DMS 273 (cell line): ENCODE measurements at regions not wholly inside any gene's neighbourhood (a gene's known extent, or its start where the extent isn't known, plus 50 kb on each side); places are given as distances from the start of the nearest gene placed in this dataset.

Source experiments
- DNase-seq: peaks from one replicate; lab custom pipeline; 2025; ENCODE audit not compliant: unreplicated experiment; lab: John Stamatoyannopoulos, UW

DNA sequence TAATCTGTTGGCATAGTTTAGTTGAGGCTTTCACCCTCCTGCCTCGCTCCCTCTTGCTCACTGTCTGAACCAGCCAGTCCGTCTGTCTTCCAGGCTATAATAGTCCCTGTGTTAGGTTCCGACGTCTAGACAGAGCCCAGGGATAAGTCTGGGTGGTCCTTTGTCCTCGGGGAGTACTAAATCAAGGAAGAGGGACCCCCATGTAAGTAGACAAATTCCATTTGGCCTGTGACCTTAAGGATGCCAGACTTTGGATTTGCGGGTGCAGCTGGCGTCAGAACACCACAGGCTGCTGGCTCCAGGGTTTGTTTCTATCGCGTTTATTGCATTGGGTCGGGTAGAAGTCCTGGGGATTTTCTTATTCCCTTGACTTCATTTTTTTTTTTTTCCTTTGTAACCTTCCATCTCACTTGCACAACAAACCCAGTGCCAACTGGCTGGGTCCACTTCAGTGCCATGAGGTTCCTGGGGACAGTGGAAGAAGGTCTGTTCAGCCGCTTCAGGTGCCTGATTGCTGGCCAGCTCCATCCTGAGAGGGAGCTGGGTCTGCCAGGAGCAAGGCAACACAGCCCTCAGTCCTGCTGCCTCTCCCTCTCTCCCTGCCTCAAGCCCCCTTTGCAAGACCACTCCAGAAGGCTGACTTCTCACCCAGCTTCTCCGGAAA, 95.4 kb upstream of the KLHL25 start:
- peak; percentile 84 for DNase-seq

DNA sequence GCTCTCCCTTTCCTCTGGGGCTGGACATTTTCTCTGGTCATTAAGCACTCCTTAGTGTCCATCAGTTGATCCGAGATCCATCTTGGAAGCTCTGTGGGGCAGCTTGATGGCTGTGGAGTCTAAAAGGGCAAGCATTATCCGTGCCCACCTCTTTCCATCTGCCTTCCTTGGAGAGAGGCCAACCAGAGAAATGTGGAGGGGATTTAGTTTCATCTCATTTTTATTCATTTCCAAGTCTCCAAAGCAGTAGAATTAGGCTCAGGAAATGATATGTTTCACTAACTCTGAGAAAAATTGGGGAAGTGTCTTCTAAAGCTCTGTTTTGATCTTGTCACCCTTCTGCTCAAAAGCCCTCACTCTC, 95.9 kb upstream of the KLHL25 start:
- DNase-seq: peak; percentile 90

DNA sequence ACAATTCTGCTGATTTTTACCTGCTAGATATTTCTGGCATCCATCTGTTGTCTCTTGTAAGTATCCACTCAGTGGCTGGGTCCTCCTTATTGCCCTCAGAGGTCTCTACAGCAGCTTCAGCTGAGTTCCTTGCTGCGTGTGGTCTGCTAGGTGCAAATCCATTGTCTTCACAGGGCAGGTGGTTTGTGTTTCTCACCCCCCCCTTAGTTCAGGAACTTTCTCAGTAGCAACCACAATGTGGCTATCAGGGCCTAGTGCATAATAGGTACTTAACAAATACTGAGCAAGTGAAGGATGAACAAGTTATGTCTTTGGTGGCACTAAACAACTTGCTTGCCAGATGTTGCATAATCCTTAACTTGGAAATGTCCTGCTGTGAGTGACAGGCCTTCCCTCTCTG, 96.7 kb upstream of the KLHL25 start:
- peak; percentile 49 for DNase-seq

DNA sequence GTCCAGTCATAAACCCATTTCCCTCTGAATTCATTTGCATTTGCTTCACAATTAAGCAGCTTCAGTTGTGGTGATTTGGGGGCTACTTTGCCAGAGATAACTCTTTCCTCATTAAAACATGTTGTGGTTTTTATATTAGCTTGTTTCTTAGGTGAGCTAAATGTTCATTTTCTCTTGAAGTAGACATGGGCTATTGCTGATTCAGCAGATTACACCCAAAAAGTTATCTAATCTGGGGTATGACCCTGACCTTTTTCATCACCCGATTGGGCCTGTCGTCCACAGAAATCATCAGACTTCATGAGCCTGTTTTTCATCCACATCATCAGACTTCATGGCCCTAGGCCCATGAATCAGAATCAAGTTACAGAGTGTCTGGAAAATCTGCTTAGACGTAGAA, 97.5 kb upstream of the KLHL25 start:
- DNase-seq: no peak

DNA sequence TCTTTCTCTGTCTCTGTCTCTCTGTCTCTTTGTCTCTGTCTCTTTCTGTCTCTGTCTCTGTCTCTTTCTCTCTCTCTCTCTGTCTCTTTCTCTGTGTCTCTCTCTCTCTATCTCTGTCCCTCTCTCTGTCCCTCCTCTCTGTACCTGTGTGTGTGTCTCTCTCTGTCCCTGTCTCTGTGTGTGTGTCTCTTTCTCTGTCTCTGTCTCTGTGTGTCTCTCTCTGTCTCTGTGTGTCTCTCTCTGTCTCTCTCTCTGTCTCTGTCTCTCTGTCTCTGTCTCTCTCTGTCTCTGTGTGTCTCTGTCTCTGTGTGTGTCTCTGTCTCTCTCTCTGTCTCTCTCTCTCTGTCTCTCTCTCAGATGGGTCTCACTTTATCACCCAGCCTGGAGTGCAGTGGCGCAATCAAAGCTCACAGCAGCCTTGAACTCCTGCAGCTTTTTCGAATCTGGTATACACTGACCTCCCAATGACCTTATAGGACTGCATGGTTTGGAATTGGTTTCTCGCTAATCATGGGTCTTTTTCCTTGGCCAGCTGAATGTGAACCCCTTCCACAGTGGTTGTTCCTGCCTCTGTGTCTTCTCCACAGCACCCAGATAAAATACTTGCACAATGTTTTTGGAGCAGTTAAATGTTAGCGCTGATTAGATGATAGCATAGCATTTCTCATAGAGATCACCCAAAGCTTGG, 102.6 kb upstream of the KLHL25 start:
- DNase-seq: peak; percentile 30

DNA sequence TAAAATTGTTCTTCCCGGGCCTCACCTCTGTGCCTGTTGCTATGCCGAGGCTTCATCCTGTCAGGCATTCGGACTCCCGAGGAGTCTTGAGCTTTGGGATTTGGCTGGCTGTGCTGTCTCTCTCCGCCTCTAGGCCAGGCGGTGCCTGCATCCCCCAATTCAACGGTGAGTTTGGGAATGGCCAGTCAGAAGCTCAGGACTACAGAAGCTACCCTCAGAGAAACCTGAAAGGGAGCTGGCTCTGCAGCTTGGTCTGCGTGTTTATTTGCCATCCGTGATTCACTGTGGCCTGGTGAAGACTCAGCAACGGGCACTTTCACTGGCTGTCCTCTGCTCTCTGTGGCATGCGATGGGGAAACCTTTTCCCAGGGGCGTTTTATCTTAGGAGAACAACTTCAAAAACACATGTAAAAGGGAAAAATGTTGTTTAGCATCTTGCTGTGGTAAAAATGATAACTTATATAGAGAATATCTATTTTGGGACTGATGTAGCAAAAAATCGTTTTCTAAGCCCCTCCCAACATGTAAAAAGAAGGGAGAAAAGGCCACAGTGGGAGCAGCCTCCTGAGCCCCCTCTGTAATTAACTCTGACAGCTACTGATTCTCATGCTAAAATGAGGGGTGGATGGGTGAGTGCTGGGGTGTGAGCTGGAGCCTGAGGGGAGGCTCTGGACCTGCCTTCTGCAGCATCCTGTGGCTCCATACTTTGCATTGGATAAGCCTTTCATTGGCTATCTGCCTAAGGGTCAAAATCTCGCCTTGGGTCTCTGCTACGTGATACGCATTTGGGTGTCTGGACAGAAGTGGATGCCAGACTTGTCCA, 103.4 kb upstream of the KLHL25 start:
- peak; percentile 31 for DNase-seq

DNA sequence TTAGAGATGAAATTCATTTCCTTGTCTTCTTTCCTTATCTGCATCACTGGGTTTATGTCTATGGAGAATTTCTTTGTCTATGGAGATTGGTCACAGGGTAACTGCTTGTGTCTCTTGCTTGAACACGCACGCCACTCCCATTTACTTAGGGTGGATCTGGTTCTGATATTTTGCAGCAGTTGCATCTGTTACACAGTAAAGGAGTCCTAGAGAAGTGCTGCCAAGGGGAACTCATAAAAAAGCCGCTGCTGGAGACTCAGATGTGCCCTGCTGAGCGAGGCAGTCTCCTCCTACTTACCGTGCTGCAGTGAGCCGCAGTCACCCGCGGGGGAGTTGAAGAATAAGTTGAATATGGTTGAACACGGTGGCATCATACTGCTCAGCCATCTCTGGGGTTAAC, 105.2 kb upstream of the KLHL25 start:
- peak; percentile 88 for DNase-seq

DNA sequence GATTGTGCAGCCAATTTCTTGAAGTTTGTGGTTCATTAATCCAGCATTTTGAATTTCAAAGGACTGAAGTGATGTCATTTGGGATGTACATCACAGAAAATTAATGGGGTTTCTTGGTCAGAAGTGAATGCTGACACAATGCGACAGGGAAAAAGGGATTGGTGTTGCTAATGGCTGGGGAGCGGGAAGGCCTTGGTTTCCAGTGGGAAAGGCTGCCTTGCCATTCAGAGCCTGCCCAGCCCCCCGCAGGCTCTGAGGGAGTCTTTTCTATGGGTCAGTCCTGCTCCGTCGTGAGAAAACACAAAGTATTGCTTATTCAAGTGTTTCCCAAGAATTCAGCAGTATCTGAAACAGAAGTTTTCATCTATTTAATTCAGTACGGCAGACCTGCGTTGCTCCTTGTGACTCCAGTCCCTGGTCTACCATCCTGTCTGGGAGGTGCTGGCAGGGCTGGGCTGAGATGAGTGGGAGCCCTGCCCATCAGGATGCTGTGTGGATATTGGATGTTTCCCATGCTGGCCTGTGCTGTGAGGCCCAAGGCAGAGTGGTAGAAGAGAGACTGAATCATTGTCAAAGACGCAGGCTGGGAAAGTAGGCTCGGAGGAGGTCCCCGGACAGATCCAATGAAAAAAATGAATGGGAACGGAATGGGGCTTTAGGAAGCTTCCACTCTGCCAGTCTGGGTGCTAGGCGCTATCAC, 111.2 kb upstream of the KLHL25 start:
- DNase-seq: no peak

DNA sequence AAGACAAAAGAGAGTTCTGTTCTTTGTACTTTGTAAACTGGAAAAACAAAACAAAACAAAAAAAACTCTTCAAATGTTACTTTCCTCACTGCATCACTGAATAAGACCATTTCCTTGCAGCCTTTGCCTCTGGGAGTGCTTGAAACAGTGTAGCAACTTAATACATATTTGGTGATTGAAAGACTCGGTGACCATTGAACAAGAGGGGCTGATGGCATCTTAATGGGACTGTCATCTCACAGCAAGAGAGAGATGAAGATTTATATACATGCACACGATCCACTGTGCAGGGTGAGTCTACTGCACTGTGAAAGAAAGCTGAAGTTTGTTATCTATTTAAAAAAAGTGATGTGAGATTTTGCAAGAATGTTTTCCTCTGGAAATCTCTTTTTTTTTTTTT, 111.9 kb upstream of the KLHL25 start:
- no peak for DNase-seq

DNA sequence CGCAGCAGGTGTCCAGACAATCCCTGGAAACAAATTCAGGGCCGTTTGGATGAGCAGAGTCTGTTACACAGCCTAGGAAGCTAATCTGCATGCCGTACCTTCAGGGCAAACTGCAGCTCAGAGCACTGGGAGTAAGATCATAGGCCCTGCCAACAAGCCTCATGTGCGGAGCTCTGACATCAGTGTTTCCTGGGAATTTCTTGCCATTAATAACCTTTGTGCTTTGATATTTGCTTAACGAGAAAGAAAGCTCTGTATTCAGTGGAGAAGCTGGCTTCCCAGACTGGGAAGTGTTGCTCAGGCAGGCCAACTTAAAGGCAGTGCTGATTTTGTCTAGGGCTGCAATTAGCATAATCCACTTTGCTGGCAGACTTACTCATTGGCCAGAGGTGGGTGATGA, 116.1 kb upstream of the KLHL25 start:
- DNase-seq: peak; percentile 42

DNA sequence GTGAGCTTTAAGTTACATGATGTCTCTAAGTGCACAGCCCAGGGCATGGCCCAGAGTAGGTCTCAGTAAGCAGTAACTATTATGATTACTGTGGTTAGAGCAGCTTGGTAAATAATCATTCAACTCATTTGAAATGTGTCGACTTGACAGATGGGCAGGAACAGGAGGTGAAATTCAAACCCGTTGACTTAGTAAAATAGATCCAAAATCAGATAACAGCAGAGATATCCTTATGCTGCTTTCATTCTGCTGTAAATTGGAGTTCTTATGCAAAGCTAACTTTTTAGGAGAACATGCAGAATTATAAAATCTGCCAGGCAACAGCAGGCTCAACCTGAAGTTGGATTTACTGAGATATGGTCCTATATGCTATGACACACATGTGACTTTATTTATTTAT, 118.7 kb upstream of the KLHL25 start:
- peak; percentile 93 for DNase-seq

DNA sequence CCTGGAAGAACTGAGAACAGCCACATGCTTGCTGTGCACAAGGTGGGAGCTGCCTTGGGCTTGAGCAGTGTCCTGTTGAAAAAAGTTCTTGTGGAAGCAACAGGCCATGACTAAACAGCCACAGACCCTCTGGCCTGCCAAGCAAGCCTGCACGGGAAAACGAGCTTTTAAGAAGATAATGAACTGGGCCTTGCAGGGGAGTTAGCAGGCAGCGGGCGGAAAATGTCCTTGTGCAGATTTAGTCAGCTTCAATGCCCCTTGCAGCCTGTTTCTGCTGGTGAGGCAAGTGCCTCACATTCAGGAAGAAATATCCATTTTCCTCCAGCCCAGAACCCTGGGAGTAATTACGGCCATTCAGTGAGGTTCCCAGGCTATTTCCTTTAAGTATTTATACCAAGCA, 126.2 kb upstream of the KLHL25 start:
- peak; percentile 19 for DNase-seq

DNA sequence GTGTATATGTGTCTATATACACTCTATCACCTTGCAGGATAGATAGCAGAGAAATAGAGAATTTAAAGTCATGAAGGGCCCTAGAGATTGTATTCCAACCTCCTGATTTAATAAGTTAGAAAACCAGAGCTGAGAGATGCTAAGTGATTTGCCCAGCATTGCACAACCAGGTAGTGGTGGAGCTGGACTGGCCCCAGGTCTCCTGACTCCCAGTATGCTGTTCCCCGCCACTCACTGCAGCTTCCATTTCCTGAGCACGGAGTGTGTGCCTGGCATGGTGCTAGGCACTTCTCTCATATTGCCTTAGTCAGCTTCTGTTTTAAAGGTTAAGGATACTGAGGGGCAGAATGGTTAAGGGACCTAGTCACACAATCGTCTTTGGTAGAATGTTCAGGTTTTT, 129.4 kb upstream of the KLHL25 start:
- DNase-seq: no peak

DNA sequence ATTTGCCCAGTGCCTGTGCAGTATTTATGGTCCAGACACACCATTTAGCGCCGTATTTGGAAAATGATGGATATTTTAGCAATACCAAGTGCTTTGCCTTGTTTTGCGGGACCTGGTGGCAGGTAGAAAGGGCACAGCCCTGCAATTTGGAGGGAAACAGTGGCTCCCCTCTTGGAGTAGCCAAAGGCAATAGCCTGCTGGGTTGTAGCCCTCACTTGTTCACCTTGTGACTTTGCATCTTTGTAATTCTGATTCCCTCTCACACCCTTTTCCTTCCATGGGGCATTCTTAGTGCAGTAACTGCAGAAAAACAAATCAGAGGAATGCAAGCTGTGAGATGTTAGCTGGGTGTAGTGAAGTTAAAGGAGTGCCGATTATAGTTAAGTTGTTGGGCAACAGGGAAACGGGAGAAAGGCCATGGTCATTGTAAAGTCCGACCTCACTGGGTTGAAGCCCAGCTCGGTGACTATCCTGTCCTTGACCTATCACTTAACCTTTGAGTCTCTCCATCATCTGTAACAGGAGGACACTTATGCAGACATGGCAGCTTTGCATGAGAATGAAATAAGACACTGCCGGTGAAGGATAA, 131.0 kb upstream of the KLHL25 start:
- DNase-seq: no peak

DNA sequence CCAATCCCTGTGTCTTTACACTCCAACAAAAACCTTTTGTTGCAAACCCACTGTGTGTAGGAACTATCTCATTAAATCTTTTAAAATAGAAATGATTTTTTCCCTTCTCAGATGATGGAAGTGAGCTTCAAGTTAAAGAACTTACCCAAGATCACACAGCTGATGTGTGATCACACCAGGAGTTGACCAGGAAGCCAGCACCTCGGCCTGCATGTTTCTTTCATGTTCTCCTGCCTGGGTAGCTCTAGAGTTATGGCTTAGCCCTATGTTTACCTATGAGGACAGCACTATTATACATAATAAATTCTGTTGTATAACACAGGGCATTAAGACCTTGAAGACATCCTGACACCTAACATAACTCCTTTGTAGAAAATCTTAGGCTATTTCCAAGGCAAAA, 132.1 kb upstream of the KLHL25 start:
- no peak for DNase-seq

DNA sequence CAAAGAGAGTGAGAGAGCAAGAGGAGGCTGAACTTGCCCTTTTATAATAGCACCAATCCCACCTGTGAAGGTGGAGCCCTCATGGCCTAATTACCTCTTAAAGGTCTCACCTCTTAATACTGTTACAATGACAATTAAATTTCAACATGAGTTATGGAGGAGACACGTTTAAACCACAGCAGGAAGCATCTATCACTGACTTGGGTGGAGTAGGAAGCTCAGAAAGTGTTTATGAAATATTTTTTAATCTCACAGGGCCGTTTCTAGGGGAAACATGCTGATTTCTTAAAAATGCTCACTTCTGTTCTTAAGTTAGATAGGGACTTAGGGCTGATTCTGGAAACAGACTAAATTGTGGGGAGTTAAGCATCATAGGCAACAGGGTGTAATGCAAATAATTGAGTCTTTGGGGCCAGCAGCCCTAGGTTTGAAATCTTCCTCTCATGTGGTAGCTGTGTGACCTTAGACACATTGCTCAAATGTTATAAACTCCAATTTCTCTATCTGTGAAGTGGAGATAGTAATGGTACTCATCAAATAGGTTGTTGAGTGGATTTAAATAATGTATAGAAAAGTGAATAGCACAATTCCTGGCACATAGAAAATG, 133.3 kb upstream of the KLHL25 start:
- DNase-seq: no peak

DNA sequence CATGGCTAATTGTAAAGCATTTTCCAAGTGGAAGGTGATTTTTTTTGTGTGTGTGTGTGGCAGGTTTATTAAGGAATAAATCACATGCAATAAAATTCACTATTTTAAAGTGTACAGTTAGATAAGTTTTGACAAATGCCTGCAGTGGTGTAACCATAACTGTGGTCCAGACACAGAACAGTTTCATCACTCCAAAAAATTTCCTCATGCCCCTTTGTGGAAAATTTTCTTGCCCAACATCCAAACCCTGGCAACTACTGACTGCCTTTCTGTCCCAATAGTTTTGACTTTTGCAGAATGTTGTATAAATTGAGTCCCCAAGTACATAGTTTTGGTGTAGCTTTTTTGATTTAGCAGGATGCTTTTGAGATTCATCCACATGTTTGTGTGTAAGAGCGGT, 135.1 kb upstream of the KLHL25 start:
- no peak for DNase-seq

DNA sequence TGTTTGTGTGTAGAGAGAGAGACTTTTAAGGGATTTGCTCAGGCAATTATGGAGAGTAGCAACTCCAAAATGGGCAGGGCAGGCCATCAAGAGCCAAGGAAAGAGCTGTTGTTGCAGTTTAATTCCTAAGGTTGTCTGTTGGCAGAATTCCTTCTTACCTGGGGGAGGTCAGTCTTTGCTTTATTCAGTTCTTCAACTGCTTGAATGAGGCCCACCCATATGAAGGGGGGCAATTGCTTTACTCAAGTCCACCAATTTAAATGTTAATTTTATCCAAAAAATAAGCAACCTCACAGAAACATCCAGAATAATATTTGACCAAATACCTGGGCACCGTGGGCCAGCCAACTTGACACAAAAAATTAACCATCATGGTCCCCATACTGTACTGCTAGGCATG, 137.7 kb upstream of the KLHL25 start:
- no peak for DNase-seq

DNA sequence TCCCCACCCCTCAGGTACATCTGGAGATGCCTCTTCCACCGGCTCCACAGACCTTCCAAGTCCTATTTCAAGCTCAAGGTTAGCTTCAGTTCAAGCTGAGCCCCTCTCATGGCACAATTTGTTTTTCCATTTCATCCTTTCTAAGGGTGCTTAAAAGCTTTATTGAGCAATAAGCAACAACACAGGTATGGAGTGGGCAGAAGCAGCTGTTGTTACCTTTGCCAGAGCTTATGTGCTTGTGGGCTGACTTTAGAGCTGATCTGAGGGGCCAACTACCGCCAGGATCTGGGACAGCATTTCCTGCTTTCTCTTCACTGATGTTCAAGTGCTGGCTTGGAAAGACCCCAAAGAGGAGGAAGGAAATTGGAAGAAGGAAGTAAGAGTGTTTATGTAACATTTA, 140.0 kb upstream of the KLHL25 start:
- no peak for DNase-seq

DNA sequence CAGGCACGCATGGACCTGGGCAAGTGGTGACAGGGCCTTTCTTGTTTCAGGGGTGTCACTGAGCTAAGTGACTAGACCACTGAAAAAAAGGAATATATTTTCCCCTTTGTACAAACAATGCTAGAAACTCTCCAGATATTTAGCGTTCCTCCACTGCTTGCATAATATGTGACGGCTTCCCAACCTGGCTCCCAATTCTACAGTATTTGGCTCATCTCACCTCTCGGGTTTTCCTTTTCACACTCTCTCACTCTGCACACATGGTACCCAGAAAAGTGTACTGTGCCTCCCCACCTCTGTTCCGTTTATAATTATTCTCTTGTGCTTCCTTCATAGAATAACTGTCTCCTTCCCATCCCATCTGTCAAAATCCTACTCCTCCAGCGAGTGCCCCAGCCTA, 140.5 kb upstream of the KLHL25 start:
- DNase-seq: no peak

DNA sequence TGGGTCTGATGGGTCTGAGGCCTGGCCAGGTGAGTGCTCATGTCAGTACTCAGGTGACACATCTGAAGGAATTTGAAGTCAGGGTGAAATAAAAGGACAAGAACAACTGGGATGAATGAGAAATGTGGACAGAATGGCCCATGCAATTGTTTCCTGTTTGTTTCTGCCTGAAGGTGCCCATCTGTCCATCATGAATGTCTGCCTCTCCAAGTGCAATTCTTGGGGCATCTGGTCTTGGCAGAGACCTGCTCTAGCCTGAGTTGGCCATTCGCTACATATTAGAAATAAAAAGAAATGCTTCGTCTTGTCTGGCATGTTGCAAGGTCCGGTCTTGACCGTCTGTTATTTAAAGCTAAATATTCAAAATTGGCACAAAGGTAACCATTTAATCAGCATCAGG, 142.0 kb upstream of the AGBL1 start:
- peak; percentile 28 for DNase-seq
